B cell (primary cell): ENCODE measurements at regions not wholly inside any gene's neighbourhood (a gene's known extent, or its start where the extent isn't known, plus 50 kb on each side); places are given as distances from the start of the nearest gene placed in this dataset.

Experiments
- ATAC-seq: fragments of 200-7000 bp; cut with Tn5 transposase; one replicate; pipeline ENCODE4 v1.10.0; 2021; ENCODE audit warnings: low read depth, mild to moderate bottlenecking, moderate number of reproducible peaks, moderate library complexity
- CTCF ChIA-PET: fragments of 350-600 bp; sonication (Branson Sonifier 250); formaldehyde crosslinking; loops from one replicate; lab custom pipeline; 2021; ENCODE audit warnings: antibody characterized with exemption, inconsistent platforms; lab: Charles Lee
- POLR2A ChIA-PET: fragments of 350-600 bp; sonication (Branson Sonifier 250); formaldehyde crosslinking; loops from one replicate; lab custom pipeline; 2021; ENCODE audit warnings: antibody characterized with exemption; lab: Charles Lee
- DNase-seq: peaks from one replicate; pipeline ENCODE4 v3.0.0; 2013
- H2AFZ ChIP-seq: 2 replicates; pipeline ENCODE4 v1.6.1; 2012; ENCODE audit warnings: mild to moderate bottlenecking, low read depth, low read length; ENCODE audit not compliant: insufficient read depth, poor library complexity, severe bottlenecking
- H3K27ac ChIP-seq, 2 donors: 1 replicate in 1 of 2; 2 replicates in 1 of 2; pipeline ENCODE4 v1.5.1; 2012 to 2013; ENCODE audit warnings: low read length in 2 of 2, mild to moderate bottlenecking in 2 of 2, moderate library complexity in 1 of 2
- H3K27me3 ChIP-seq, 4 experiments: fragments of 200-600 bp in 1 of 4; sonication (generic) in 1 of 4; replicated peaks in 1 of 4; 1 replicate in 2 of 4; 2 replicates in 2 of 4; pipeline versions ENCODE4 v1.6.1 to v1.7.0; 2013 to 2016; ENCODE audit warnings: low read length in 3 of 4, mild to moderate bottlenecking in 2 of 4, mixed read lengths in 1 of 4, moderate library complexity in 1 of 4; ENCODE audit not compliant: insufficient read depth in 4 of 4, control insufficient read depth in 3 of 4; ENCODE audit errors: control extremely low read depth in 1 of 4
- H3K36me3 ChIP-seq, 2 experiments: replicated peaks in 1 of 2; 1 replicate in 1 of 2; 2 replicates in 1 of 2; pipeline versions ENCODE4 v1.6.1 to v1.7.1; 2013; ENCODE audit warnings: low read length in 1 of 2; ENCODE audit not compliant: insufficient read depth in 2 of 2, control insufficient read depth in 1 of 2; ENCODE audit errors: control extremely low read depth in 1 of 2, extremely low read depth in 1 of 2
- H3K4me1 ChIP-seq, 2 donors: fragments of 200-600 bp in 1 of 2; sonication (generic) in 1 of 2; 1 replicate in 1 of 2; 2 replicates in 1 of 2; pipeline versions ENCODE4 v1.5.1 to v1.6.1; 2013 to 2017; ENCODE audit warnings: low read length in 2 of 2; ENCODE audit not compliant: control insufficient read depth in 2 of 2, insufficient read depth in 2 of 2
- H3K4me2 ChIP-seq: replicated peaks from 2 replicates; pipeline ENCODE3; 2012; ENCODE audit warnings: mild to moderate bottlenecking, low read depth, low read length; ENCODE audit not compliant: poor library complexity, severe bottlenecking
- H3K4me3 ChIP-seq, 5 experiments: fragments of 200-600 bp in 1 of 5; sonication (generic) in 1 of 5; 1 replicate in 3 of 5; 2 replicates in 2 of 5; pipeline versions ENCODE4 v1.5.1 to v1.7.0; 2011 to 2016; ENCODE audit warnings: low read length in 4 of 5, mild to moderate bottlenecking in 4 of 5, low read depth in 2 of 5, control low read depth in 1 of 5, moderate library complexity in 1 of 5; ENCODE audit not compliant: insufficient read depth in 1 of 5; ENCODE audit errors: control extremely low read depth in 1 of 5, extremely low read depth in 1 of 5
- H3K79me2 ChIP-seq: fragments of 200-600 bp; sonication (generic); one replicate; pipeline ENCODE4 v1.6.0; 2016; ENCODE audit warnings: low read length; ENCODE audit not compliant: control insufficient read depth, insufficient read depth
- H3K9ac ChIP-seq: fragments of 200-600 bp; sonication (generic); 2 replicates; pipeline ENCODE4 v1.6.1; 2017; ENCODE audit warnings: mild to moderate bottlenecking, low read length, moderate library complexity
- H3K9me3 ChIP-seq, 3 donors: one replicate each; pipeline versions ENCODE4 v1.6.1 to v1.7.1; 2013; ENCODE audit warnings: low read length in 2 of 3; ENCODE audit not compliant: control insufficient read depth in 2 of 3, insufficient read depth in 1 of 3; ENCODE audit errors: control extremely low read depth in 1 of 3
- H4K20me1 ChIP-seq: 2 replicates; pipeline ENCODE4 v1.6.0; 2012; ENCODE audit warnings: mild to moderate bottlenecking, low read length; ENCODE audit not compliant: insufficient read depth, control insufficient read depth, poor library complexity, severe bottlenecking
- H3K27ac Mint-ChIP-seq: one replicate; pipeline ENCODE4 v1.8.0; 2021; ENCODE audit warnings: mixed read lengths
- H3K27me3 Mint-ChIP-seq: one replicate; pipeline ENCODE4 v1.8.0; 2021; ENCODE audit warnings: mixed read lengths
- H3K4me1 Mint-ChIP-seq: one replicate; pipeline ENCODE4 v1.8.0; 2021; ENCODE audit warnings: mixed read lengths
- H3K4me3 Mint-ChIP-seq: one replicate; pipeline ENCODE4 v1.8.0; 2021; ENCODE audit warnings: mixed read lengths
- H3K9me3 Mint-ChIP-seq: one replicate; pipeline ENCODE4 v1.8.0; 2022; ENCODE audit warnings: mixed read lengths; ENCODE audit not compliant: insufficient read depth
- CTCF ChIP-seq: fragments of 200-600 bp; IDR thresholded peaks from one replicate; pipeline ENCODE4 v1.8.0; 2022; ENCODE audit warnings: antibody characterized with exemption, mild to moderate bottlenecking
- EZH2 ChIP-seq: IDR thresholded peaks from 2 replicates; pipeline ENCODE4 v1.6.1; 2012; ENCODE audit warnings: borderline replicate concordance, low read depth, mild to moderate bottlenecking, moderate library complexity, low read length; ENCODE audit not compliant: insufficient read depth, poor library complexity, severe bottlenecking
- WGBS: methylation state at CpG from one replicate; pipeline ENCODE4 v1.1.5; 2013; ENCODE audit warnings: missing lambda C conversion rate; ENCODE audit not compliant: insufficient coverage; 5-methylcytosine and 5-hydroxymethylcytosine counted together
- intact Hi-C: fragments of 100-400 bp; cut with micrococcal nuclease; formaldehyde crosslinking; loops from one replicate; pipeline ENCODE4 v1.10.0; 2022

- Mint-ChIP-seq H3K4me1 (no peaks in the 10 kb centered on the region), H3K4me3 (no peak overlapping the region), H3K27ac (no peak overlapping the region), H3K9me3 (peaks cover 2% of the 10 kb centered on the region), H3K27me3 (peaks cover 48% of the 10 kb centered on the region)
- peaks cover 0 to 23% (median 3%) of the 10 kb centered on the region in 4 experiments for H3K27me3 ChIP-seq
- POLR2A ChIA-PET, result no interaction called here
- no peaks in the 10 kb centered on the region for H3K4me1 ChIP-seq
- no peak for TF ChIP-seq CTCF
- TF ChIP-seq EZH2, result no peak
- no peak overlapping the region for H3K4me3 ChIP-seq
- peaks cover 0 to 29% (median 3%) of the 10 kb centered on the region in 3 donors for H3K9me3 ChIP-seq
- H3K9ac ChIP-seq, result no peak overlapping the region
- 88% methylated on average over 22 of the region's 23 CpGs for WGBS
- H3K36me3 ChIP-seq, result no peaks in the 10 kb centered on the region
- H2AFZ ChIP-seq, result no peak overlapping the region
- H3K79me2 ChIP-seq, result no peaks in the 10 kb centered on the region
- no peak overlapping the region for H3K27ac ChIP-seq
- CTCF ChIA-PET, result no interaction called here
- no peak for ATAC-seq
- intact Hi-C loops, result no loop called here
- no peak for DNase-seq
- no peaks in the 10 kb centered on the region for H4K20me1 ChIP-seq
- H3K4me2 ChIP-seq, result no peak overlapping the region
Measured at GRCh38 chr6:167719920-167720319, 106.8 kb upstream of the AFDN start.

- Histone ChIP-seq H4K20me1 (no peaks in the 10 kb centered on the region), H3K9ac (no peak overlapping the region), H3K27me3 (peaks cover 0 to 23% (median 3%) of the 10 kb centered on the region in 4 experiments), H3K27ac (no peak overlapping the region), H3K36me3 (no peaks in the 10 kb centered on the region), H3K4me3 (no peak overlapping the region), H2AFZ (no peak overlapping the region), H3K4me1 (no peaks in the 10 kb centered on the region), H3K79me2 (no peaks in the 10 kb centered on the region), H3K9me3 (peaks cover 0 to 29% (median 3%) of the 10 kb centered on the region in 3 donors), H3K4me2 (no peak overlapping the region)
- Mint-ChIP-seq H3K4me1 (no peaks in the 10 kb centered on the region), H3K9me3 (peaks cover 2% of the 10 kb centered on the region), H3K4me3 (no peak overlapping the region), H3K27me3 (peaks cover 48% of the 10 kb centered on the region), H3K27ac (no peak overlapping the region)
- ChIA-PET CTCF (no interaction called here), POLR2A (no interaction called here)
- no peak for TF ChIP-seq CTCF
- no peak for TF ChIP-seq EZH2
- DNase-seq, result no peak
- WGBS, result 93% methylated on average over 23 of the region's 31 CpGs
- intact Hi-C loops, result no loop called here
- no peak for ATAC-seq
Measured at GRCh38 chr6:167720456-167721285, 106.0 kb upstream of the AFDN start.
